KMS-11 (cell line): ENCODE measurements at regions not wholly inside any gene's neighbourhood (a gene's known extent, or its start where the extent isn't known, plus 50 kb on each side); places are given as distances from the start of the nearest gene placed in this dataset.
"Not testable (repeated sequence)": the region's sequence is repeated elsewhere in the genome, so short reads cannot be mapped to it uniquely, and the experiment has no call there.

Experiments used
- H2AFZ ChIP-seq: fragments of 200-600 bp; sonication (generic); 2 replicates; pipeline ENCODE4 v1.6.1; 2016; ENCODE audit warnings: antibody characterized with exemption, mixed run types, low read depth
- H3K27ac ChIP-seq: fragments of 200-600 bp; sonication (generic); 2 replicates; pipeline ENCODE4 v1.6.1; 2016; ENCODE audit warnings: mild to moderate bottlenecking, mixed run types
- H3K27me3 ChIP-seq: fragments of 200-600 bp; sonication (generic); 2 replicates; pipeline ENCODE4 v1.6.1; 2017; ENCODE audit warnings: mild to moderate bottlenecking, low read depth, mixed run types, moderate library complexity; ENCODE audit not compliant: insufficient read depth
- H3K36me3 ChIP-seq: fragments of 200-600 bp; sonication (generic); 2 replicates; pipeline ENCODE4 v1.6.1; 2017; ENCODE audit warnings: mild to moderate bottlenecking, mixed run types; ENCODE audit not compliant: insufficient read depth
- H3K4me1 ChIP-seq: fragments of 200-600 bp; sonication (generic); 2 replicates; pipeline ENCODE4 v1.6.1; 2016; ENCODE audit warnings: mild to moderate bottlenecking, low read depth, mixed run types; ENCODE audit not compliant: poor library complexity, severe bottlenecking
- H3K4me2 ChIP-seq: fragments of 200-600 bp; sonication (generic); 2 replicates; pipeline ENCODE4 v1.7.0; 2016; ENCODE audit warnings: mild to moderate bottlenecking, mixed run types
- H3K4me3 ChIP-seq: fragments of 200-600 bp; sonication (generic); IDR thresholded peaks from 2 replicates; pipeline ENCODE4 v1.6.1; 2017; ENCODE audit warnings: low read depth, low read length, mixed read lengths; ENCODE audit not compliant: insufficient read depth
- H3K79me2 ChIP-seq: fragments of 200-600 bp; sonication (generic); 2 replicates; pipeline ENCODE4 v1.6.1; 2016; ENCODE audit warnings: low read depth, mixed run types; ENCODE audit not compliant: insufficient read depth
- H3K9ac ChIP-seq: fragments of 200-600 bp; sonication (generic); 2 replicates; pipeline ENCODE4 v1.6.1; 2016; ENCODE audit warnings: mild to moderate bottlenecking, mixed run types
- H4K20me1 ChIP-seq: fragments of 200-600 bp; sonication (generic); 2 replicates; pipeline ENCODE4 v1.6.1; 2016; ENCODE audit warnings: mild to moderate bottlenecking, mixed run types; ENCODE audit not compliant: insufficient read depth
- TF ChIP-seq, protein P1 (sequence below): fragments of 200-600 bp; sonication (generic); conservative IDR thresholded peaks from 2 replicates; pipeline ENCODE4 v1.6.1; 2017; ENCODE audit warnings: low read depth, mild to moderate bottlenecking, antibody characterized with exemption, low read length, moderate library complexity, mixed read lengths

DNA sequence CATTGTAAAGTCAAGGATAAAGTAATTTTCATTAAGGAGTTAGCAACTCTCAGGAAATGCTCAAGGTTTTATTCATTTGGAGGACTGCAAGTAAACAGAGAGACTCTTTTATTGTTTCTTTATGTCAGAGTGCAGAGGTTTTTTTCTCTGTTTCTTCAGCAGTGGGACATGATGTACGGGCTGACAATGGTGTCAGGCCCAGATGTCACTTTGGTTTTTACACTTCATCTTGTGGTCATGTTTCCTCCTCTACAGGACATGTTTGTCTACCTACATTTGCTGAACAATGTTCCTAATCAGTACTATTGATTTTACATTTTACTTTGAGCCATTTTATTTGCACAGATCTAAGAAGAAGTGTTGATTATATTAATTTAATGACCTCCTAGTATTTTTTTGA lies 72.8 kb upstream of the PARP8 start:
- no peak overlapping the region for H3K9ac ChIP-seq
- peak overlapping the region; percentile 14; the same call in 1 of the 2 replicates for H3K27ac ChIP-seq
- H3K27me3 ChIP-seq: no peaks in the 10 kb centered on the region
- peaks cover 51% of the 10 kb centered on the region for H3K4me1 ChIP-seq
- H3K36me3 ChIP-seq: no peaks in the 10 kb centered on the region
- peak overlapping the region; percentile 48 for H3K4me2 ChIP-seq
- TF ChIP-seq, protein P1, sequence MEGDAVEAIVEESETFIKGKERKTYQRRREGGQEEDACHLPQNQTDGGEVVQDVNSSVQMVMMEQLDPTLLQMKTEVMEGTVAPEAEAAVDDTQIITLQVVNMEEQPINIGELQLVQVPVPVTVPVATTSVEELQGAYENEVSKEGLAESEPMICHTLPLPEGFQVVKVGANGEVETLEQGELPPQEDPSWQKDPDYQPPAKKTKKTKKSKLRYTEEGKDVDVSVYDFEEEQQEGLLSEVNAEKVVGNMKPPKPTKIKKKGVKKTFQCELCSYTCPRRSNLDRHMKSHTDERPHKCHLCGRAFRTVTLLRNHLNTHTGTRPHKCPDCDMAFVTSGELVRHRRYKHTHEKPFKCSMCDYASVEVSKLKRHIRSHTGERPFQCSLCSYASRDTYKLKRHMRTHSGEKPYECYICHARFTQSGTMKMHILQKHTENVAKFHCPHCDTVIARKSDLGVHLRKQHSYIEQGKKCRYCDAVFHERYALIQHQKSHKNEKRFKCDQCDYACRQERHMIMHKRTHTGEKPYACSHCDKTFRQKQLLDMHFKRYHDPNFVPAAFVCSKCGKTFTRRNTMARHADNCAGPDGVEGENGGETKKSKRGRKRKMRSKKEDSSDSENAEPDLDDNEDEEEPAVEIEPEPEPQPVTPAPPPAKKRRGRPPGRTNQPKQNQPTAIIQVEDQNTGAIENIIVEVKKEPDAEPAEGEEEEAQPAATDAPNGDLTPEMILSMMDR: no peak
- H3K4me3 ChIP-seq: no peak overlapping the region
- no peaks in the 10 kb centered on the region for H3K79me2 ChIP-seq
- H4K20me1 ChIP-seq: no peaks in the 10 kb centered on the region
- H2AFZ ChIP-seq: 0 out of 2 replicates have a peak overlapping the region, but pooled peaks have one; percentile 1

DNA sequence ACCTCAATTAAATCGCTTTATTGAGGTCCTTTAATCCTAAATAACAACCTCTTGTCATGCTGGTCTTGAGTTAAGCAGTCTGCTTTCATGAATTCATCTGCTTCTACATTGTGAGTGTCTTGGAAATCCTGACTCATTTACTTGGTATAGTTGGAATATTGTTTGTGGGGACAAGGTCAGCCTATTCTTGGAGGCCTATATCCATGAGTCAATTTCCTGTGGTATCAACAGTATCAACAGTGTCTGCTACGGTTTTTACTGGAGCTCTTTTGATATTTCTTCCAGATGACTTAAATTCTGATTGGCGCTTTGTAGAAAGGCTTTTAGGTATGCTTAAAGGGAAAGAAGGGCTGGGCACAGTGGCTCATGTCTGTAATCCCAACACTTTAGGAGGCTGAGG lies 71.2 kb upstream of the PARP8 start:
- H3K36me3 ChIP-seq: no peaks in the 10 kb centered on the region
- H3K27ac ChIP-seq: no peak overlapping the region
- no peak overlapping the region for H2AFZ ChIP-seq
- peaks cover 51% of the 10 kb centered on the region for H3K4me1 ChIP-seq
- H3K79me2 ChIP-seq: no peaks in the 10 kb centered on the region
- no peak overlapping the region for H3K4me2 ChIP-seq
- H3K27me3 ChIP-seq: no peaks in the 10 kb centered on the region
- TF ChIP-seq, protein P1: no peak
- no peaks in the 10 kb centered on the region for H4K20me1 ChIP-seq
- no peak overlapping the region for H3K9ac ChIP-seq
- H3K4me3 ChIP-seq: no peak overlapping the region

DNA sequence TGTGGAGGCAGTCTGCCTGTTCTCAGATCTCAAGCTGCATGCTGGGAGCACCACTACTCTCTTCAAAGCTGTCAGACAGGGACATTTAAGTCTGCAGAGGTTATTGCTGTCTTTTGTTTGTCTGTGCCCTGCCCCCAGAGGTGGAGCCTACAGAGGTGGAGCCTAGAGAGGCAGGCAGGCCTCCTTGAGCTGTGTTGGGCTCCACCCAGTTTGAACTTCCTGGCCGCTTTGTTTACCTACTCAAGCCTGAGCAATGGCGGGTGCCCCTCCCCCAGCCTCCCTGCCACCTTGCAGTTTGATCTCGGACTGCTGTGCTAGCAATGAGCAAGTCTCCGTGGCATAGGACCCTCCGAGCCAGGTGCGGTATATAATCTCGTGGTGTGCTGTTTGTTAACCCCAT lies 64.9 kb upstream of the PARP8 start:
- Histone ChIP-seq H3K9ac (peak overlapping the region; percentile 73; the same call in 1 of the 2 replicates), H3K4me2 (peak overlapping the region; percentile 84), H3K27ac (peak overlapping the region; percentile 55), H3K4me1 (peaks cover 14% of the 10 kb centered on the region), H2AFZ (peak overlapping the region; percentile 88)
- H3K79me2 ChIP-seq, H4K20me1 ChIP-seq, H3K27me3 ChIP-seq, H3K4me3 ChIP-seq, H3K36me3 ChIP-seq: not testable (repeated sequence)

DNA sequence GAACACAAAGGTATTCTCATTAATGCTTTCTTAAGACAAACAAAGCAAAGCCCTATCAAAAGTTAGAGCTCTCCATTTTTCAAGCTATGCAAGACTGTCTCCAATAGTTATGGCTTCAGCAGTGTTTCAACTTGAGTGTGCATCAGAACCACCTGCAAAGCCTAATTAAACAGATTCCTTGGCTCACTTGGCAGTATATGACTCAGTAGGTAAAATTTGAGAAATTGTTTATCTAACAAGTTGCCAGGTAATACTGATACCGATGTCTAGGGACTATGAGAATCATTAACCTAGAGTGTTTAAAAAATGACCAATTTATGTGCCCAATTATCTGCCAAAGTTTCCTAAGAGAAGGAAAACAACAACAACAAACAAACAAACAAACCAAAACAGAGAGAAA lies 60.3 kb upstream of the PARP8 start:
- Histone ChIP-seq H3K4me3 (no peak overlapping the region), H3K27ac (no peak overlapping the region), H3K4me1 (peaks cover 9% of the 10 kb centered on the region), H2AFZ (no peak overlapping the region), H3K27me3 (no peaks in the 10 kb centered on the region), H3K36me3 (no peaks in the 10 kb centered on the region), H3K9ac (no peak overlapping the region), H3K79me2 (no peaks in the 10 kb centered on the region), H4K20me1 (no peaks in the 10 kb centered on the region), H3K4me2 (no peak overlapping the region)
- TF ChIP-seq, protein P1: no peak

DNA sequence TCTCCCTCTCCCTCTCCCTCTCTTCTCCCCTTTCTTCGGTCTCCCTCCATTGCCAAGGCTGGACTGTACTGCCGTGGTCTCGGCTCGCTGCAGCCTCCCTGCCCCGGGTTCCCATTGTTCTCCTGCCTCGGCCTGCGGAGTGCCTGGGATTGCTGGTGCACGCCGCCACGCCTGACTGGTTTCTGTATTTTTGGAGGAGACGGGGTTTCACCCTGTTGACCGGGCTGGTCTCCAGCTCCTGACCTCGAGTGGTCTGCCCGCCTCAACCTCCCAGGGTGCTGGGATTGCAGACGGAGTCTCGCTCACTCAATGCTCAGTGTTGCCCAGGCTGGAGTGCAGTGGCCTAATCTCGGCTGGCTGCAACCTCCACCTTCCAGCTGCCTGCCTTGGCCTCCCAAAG lies 59.0 kb upstream of the PARP8 start:
- not testable (repeated sequence) for H2AFZ ChIP-seq, H3K9ac ChIP-seq, H3K4me2 ChIP-seq, H3K27me3 ChIP-seq, H3K36me3 ChIP-seq, H3K79me2 ChIP-seq, H3K4me1 ChIP-seq, H3K4me3 ChIP-seq, H4K20me1 ChIP-seq, H3K27ac ChIP-seq

DNA sequence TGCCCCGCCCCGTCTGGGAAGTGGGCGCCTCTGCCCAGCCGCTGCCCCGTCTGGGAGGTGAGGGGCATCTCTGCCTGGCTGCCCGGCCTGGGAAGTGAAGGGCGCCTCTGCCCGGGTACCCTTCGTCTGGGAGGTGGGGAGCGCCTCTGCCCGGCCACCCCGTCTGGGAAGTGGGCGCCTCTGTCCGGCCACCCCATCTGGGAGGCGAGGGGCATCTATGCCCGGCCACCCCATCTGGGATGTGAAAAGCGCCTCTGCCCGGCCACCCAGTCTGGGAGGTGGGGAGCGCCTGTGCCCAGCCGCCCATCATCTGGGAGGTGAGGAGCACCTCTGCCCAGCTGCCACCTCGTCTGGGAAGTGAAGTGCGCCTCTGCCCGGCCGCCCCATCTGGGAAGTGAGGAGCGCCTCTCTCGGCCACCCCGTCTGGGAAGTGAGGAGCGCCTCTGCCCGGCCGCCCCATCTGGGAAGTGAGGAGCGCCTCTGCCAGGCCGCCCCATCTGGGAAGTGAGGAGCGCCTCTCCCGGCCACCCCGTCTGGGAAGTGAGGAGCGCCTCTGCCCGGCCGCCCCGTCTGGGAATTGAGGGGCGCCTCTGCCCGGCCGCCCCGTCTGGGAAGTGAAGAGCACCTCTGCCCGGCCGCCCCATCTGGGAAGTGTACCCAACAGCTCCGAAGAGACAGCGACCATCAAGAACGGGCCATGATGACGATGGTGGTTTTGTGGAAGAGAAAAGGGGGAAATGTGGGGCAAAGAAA lies 58.3 kb upstream of the PARP8 start:
- H3K9ac ChIP-seq, H4K20me1 ChIP-seq, H3K4me2 ChIP-seq, H3K4me3 ChIP-seq, H2AFZ ChIP-seq, H3K27ac ChIP-seq, H3K4me1 ChIP-seq, H3K36me3 ChIP-seq, H3K79me2 ChIP-seq, H3K27me3 ChIP-seq: not testable (repeated sequence)

DNA sequence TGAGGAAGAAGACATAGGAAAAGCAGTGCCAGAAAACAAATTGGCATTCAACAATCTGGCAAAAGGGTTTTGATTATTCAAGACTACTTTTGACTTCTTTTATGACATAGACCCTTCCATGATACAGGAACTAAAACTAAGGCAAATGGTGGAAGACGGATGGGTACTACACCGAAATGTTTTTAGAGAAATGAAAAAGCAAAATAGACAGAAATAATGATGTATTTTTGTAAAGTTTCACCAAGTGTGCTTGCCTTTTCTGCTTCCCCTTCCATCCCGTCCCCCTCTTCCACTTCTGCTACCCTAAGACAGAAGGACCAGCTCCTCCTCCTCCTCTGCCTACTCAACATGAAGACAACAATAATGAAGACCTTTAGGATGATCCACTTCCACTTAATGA lies 53.4 kb upstream of the PARP8 start:
- H3K79me2 ChIP-seq, H3K36me3 ChIP-seq, H3K4me2 ChIP-seq, H3K4me1 ChIP-seq, H3K27me3 ChIP-seq, H3K9ac ChIP-seq, H3K4me3 ChIP-seq, H2AFZ ChIP-seq, H4K20me1 ChIP-seq, H3K27ac ChIP-seq: not testable (repeated sequence)
